MM.1S (cell line): ENCODE measurements at regions not wholly inside any gene's neighbourhood (a gene's known extent, or its start where the extent isn't known, plus 50 kb on each side); places are given as distances from the start of the nearest gene placed in this dataset.

ENCODE experiments used
- DNase-seq: peaks from one replicate; pipeline ENCODE4 v3.0.0-alpha.2; 2015
- H2AFZ ChIP-seq: fragments of 300-600 bp; sonication (generic); 2 replicates; pipeline ENCODE4 v1.6.0; 2016; ENCODE audit warnings: antibody characterized with exemption, low read length
- H3F3A ChIP-seq: fragments of 300-600 bp; sonication (generic); 2 replicates; pipeline ENCODE4 v1.6.1; 2016; ENCODE audit warnings: mild to moderate bottlenecking, antibody characterized with exemption, low read length, moderate library complexity, mixed read lengths; ENCODE audit not compliant: insufficient read depth
- H3K27ac ChIP-seq: fragments of 300-600 bp; sonication (generic); 2 replicates; pipeline ENCODE4 v1.5.1; 2016; ENCODE audit warnings: mild to moderate bottlenecking, low read length
- H3K27me3 ChIP-seq: fragments of 300-600 bp; sonication (generic); replicated peaks from 2 replicates; pipeline ENCODE4 v1.6.0; 2016; ENCODE audit warnings: low read length; ENCODE audit not compliant: insufficient read depth
- H3K36me3 ChIP-seq: fragments of 300-600 bp; sonication (generic); replicated peaks from 2 replicates; pipeline ENCODE4 v1.6.1; 2016; ENCODE audit warnings: mild to moderate bottlenecking, low read length, mixed read lengths; ENCODE audit not compliant: insufficient read depth
- H3K4me1 ChIP-seq: fragments of 300-600 bp; sonication (generic); 2 replicates; pipeline ENCODE4 v1.6.1; 2016; ENCODE audit warnings: low read length, mixed read lengths
- H3K4me2 ChIP-seq: fragments of 300-600 bp; sonication (generic); 2 replicates; pipeline ENCODE4 v1.6.0; 2016; ENCODE audit warnings: low read depth, low read length
- H3K4me3 ChIP-seq: fragments of 300-600 bp; sonication (generic); 2 replicates; pipeline ENCODE4 v1.5.1; 2016; ENCODE audit warnings: low read length, mixed read lengths
- H3K79me2 ChIP-seq: fragments of 300-600 bp; sonication (generic); 2 replicates; pipeline ENCODE4 v1.6.1; 2016; ENCODE audit warnings: mixed run types, low read length, mixed read lengths
- H3K9ac ChIP-seq: fragments of 300-600 bp; sonication (generic); 2 replicates; pipeline ENCODE4 v1.6.1; 2016; ENCODE audit warnings: low read length, mixed read lengths
- H3K9me2 ChIP-seq: fragments of 300-600 bp; sonication (generic); replicated peaks from 2 replicates; pipeline ENCODE4 v1.6.1; 2016; ENCODE audit warnings: mild to moderate bottlenecking, low read length, mixed read lengths; ENCODE audit not compliant: insufficient read depth
- H3K9me3 ChIP-seq: fragments of 300-600 bp; sonication (generic); replicated peaks from 2 replicates; pipeline ENCODE4 v1.6.1; 2016; ENCODE audit warnings: mild to moderate bottlenecking, low read length, mixed read lengths; ENCODE audit not compliant: insufficient read depth
- H4K20me1 ChIP-seq: fragments of 300-600 bp; sonication (generic); 2 replicates; pipeline ENCODE4 v1.6.1; 2016; ENCODE audit warnings: mild to moderate bottlenecking, low read length, moderate library complexity, mixed read lengths; ENCODE audit not compliant: insufficient read depth
- CTCF ChIP-seq: fragments of 300-600 bp; sonication (generic); IDR thresholded peaks from 2 replicates; pipeline ENCODE4 v1.5.1; 2016; ENCODE audit warnings: antibody characterized with exemption, low read length, mixed read lengths
- EZH2 ChIP-seq: fragments of 300-600 bp; sonication (generic); optimal IDR thresholded peaks from 2 replicates; pipeline ENCODE3; 2017; ENCODE audit warnings: low read depth, mild to moderate bottlenecking, antibody characterized with exemption, low read length, mixed read lengths
- EZH2phosphoT487 ChIP-seq: fragments of 300-600 bp; sonication (generic); IDR thresholded peaks from 2 replicates; pipeline ENCODE4 v1.6.1; 2018; ENCODE audit warnings: antibody characterized with exemption, low read length

GRCh38 chr9:20255052-20255451 is 367.2 kb downstream of the MLLT3 start:
- Histone ChIP-seq H3K9me3 (no peaks in the 10 kb centered on the region), H3K9me2 (no peaks in the 10 kb centered on the region), H3K36me3 (no peaks in the 10 kb centered on the region), H3K79me2 (no peaks in the 10 kb centered on the region), H3K27ac (no peak overlapping the region), H4K20me1 (no peaks in the 10 kb centered on the region), H3K4me2 (no peak overlapping the region), H3K9ac (no peak overlapping the region), H3K4me3 (no peak overlapping the region), H2AFZ (no peak overlapping the region), H3K4me1 (no peaks in the 10 kb centered on the region), H3K27me3 (no peaks in the 10 kb centered on the region), H3F3A (no peaks in the 10 kb centered on the region)
- no peak for DNase-seq
- TF ChIP-seq CTCF (no peak), EZH2phosphoT487 (no peak), EZH2 (no peak)

DNA sequence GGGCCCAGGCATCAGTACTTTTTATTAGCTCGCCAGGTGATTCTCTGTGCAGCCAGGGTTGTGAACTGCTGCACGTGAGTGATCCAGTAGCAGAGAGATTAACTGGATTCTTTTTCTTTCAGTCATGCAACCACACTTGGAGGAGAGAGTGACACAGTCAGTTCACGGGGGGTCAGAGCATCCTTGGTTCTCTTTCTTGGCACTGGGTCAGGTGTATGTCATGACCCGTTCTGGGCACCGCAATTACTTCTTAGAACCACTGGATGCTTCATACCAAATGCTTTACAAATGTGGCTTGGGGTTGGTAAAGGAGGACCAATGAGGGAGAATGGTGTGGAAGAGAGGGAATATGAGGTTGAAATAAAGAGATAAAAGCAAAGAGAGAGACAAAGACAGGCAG is 368.7 kb downstream of the MLLT3 start:
- H3K4me1 ChIP-seq = no peaks in the 10 kb centered on the region
- H3K4me3 ChIP-seq = no peak overlapping the region
- TF ChIP-seq EZH2 = no peak
- no peak for TF ChIP-seq CTCF
- no peak for TF ChIP-seq EZH2phosphoT487
- H2AFZ ChIP-seq = no peak overlapping the region
- no peaks in the 10 kb centered on the region for H3K9me3 ChIP-seq
- DNase-seq = no peak
- no peak overlapping the region for H3K4me2 ChIP-seq
- H3K9me2 ChIP-seq = no peaks in the 10 kb centered on the region
- no peak overlapping the region for H3K27ac ChIP-seq
- H3F3A ChIP-seq = no peaks in the 10 kb centered on the region
- H3K9ac ChIP-seq = no peak overlapping the region
- no peaks in the 10 kb centered on the region for H3K27me3 ChIP-seq
- H3K79me2 ChIP-seq = no peaks in the 10 kb centered on the region
- H3K36me3 ChIP-seq = no peaks in the 10 kb centered on the region
- no peaks in the 10 kb centered on the region for H4K20me1 ChIP-seq

DNA sequence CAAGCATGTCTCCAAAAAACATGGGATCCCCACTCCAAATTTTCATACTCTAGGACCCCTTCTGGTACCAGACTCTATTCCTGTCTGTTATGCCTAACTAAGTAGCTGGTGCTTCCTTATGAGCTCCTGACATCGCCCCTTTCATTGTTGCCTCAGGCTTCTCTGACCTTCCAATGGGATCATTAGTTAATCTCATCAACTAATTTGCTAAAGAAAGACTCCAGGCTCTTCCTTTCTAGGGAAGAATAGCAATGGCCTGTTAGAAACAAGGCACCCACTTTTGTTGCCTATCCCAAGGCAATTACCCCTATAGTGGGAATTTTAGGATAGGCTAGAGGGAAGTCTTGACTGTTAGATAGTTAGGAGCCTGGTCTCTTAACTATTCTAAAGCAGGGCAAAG is 369.5 kb downstream of the MLLT3 start:
- no peak for DNase-seq
- Histone ChIP-seq H3K36me3 (no peaks in the 10 kb centered on the region), H3K27me3 (no peaks in the 10 kb centered on the region), H3F3A (no peaks in the 10 kb centered on the region), H3K9ac (no peak overlapping the region), H3K4me1 (no peaks in the 10 kb centered on the region), H3K4me3 (no peak overlapping the region), H3K27ac (no peak overlapping the region), H4K20me1 (no peaks in the 10 kb centered on the region), H2AFZ (no peak overlapping the region), H3K4me2 (no peak overlapping the region), H3K9me2 (no peaks in the 10 kb centered on the region), H3K9me3 (no peaks in the 10 kb centered on the region), H3K79me2 (no peaks in the 10 kb centered on the region)
- no peak for TF ChIP-seq EZH2
- TF ChIP-seq EZH2phosphoT487 = no peak

DNA sequence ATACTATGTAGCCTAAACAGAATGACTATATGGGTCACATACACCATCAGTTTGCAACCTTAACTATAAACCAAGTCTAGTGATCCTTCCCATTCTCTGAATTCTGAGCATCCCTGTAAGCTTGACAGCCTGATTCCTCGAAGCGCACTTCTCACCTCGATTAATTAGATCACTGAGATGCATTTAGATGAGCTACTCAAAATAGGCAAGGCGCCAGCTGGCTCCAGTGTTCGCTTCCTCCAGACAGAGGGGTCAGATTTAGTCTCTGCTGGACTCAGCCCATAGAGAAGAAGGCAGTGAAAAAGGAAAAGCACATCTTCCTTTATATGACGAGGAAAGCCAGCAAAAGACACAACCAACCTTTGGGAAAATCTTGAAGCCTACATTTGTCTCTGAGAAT is 371.5 kb downstream of the MLLT3 start:
- Histone ChIP-seq H3K4me3 (no peak overlapping the region), H3F3A (no peaks in the 10 kb centered on the region), H3K4me2 (no peak overlapping the region), H3K4me1 (no peaks in the 10 kb centered on the region), H2AFZ (no peak overlapping the region), H3K27ac (no peak overlapping the region), H3K27me3 (no peaks in the 10 kb centered on the region), H4K20me1 (no peaks in the 10 kb centered on the region), H3K9ac (no peak overlapping the region), H3K79me2 (no peaks in the 10 kb centered on the region), H3K36me3 (no peaks in the 10 kb centered on the region), H3K9me2 (no peaks in the 10 kb centered on the region), H3K9me3 (no peaks in the 10 kb centered on the region)
- no peak for DNase-seq
- TF ChIP-seq CTCF (no peak), EZH2 (no peak), EZH2phosphoT487 (no peak)
